CD4-positive, alpha-beta T cell treated with Interleukin-4 for 1 hour (primary cell): ENCODE measurements at regions not wholly inside any gene's neighbourhood (a gene's known extent, or its start where the extent isn't known, plus 50 kb on each side); places are given as distances from the start of the nearest gene placed in this dataset.

Experiments
- DNase-seq, 2 donors: peaks; one replicate each; pipeline ENCODE4 v3.0.0-alpha.2; 2020 to 2022

DNA sequence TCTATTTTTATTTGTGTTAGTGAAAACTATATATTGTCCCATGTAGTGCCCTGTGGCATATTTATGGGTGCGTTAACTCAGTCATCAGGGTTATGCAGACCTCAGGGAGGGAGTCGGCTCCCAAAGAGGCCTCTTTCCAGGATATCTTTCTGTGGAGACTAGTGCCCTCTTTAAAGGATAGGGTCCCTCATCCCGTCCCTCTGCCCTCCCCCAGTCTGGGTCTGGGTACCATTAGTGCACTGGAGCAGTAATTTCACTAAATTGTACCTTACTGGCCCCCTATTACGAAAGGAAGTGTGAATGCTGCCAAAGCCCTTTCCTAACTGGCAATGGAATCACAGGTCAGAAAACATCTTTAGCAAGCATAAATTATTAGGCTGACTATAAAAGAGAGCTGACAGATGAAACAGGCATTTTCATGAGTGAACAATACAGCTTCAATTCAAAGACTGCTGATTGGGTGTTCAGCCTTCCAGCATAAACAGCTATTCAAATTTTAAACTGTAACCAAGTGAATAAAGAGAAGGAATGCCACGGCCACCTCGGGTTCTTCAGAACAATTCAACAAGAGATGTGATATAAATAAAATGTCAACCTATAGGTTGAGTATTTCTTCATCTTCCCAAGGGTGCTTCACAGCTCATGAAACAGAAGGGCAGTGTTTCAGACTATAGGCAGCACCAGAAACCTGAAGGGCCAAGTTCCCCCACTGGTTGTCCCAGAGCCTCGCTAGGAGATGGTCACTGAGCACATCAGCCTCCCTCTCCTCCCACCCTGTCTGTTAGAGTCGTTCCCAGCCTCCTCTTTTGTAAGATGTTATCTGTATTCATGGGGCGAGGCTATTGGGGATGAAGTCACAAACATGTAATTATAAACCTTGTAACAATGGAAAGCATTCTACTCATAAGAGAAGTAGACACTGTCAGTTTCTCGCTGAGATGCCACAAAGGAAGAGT lies 318.7 kb downstream of the TMEM161B start:
- DNase-seq: no peak

- no peak for DNase-seq
Measured at GRCh38 chr5:87948486-87948885, 320.2 kb downstream of the TMEM161B start.

DNA sequence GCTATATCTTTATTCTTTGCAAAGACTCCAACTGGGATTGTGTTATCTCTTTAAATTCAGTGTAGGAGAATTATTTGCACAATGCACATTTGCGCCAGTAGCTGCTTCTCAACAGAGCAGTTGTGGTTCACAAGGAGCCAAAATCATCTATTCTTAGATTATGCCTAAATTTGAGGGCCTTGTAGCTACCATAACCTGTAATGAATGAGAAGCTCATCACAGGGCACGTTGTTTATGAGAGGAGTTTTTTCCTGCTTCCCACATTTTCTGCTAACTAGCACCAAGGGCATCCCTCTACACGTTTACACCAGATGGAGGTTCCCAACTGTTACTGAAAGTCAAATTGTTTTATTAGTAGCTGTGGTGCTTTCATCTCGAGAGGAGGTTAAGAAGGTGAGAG lies 322.4 kb downstream of the TMEM161B start:
- DNase-seq: no peak

DNA sequence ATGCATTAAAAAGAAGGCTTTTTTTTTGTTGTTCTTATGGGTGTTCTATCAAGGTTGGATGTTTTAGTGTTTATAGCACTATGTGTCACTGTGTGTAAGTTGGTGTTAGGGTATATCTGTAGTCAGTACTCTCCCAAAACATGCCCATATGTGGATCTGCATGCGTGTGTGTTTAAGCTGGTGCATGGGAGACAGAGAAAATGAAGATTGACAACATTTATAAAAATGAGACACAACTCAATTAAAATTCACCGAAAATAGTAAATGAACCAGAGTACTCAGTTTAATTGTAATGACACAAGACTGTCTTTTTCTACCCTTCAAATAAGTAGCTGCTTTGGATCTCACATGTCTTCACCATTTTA lies 323.4 kb downstream of the TMEM161B start:
- DNase-seq: no peak

DNA sequence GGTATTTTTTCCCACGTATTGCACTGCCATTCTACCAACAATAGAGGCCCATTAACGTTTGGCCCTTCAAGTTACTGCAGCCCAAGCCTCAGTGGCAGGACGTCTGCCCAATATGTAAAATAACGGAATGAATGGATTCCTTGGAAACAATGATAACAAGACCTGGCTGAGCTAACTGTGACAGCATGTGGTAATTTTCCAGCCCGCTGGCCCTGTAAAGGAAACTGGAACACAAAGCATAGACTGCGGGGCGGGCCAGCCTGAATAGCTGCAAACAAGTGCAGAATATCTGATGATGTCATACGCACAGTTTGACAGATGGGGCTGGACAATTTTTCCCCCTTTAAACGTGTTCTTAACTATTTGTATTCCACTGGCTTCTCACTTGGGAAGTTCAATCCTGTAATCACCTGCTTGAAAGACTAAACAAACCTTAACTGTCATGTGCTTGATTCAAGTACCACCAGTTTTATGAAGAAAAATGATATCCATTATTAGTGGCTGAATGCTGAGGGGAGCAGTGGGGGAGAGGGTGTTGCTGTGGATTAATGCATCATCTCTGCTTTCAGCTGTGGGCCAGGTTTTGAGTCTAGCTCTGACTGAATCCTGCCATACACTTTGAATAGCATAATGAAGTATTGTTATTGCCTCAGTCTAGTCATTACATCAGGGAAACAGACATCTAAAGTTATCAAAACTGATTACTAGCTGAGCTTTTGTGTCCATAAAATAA lies 323.9 kb downstream of the TMEM161B start:
- no peak for DNase-seq

- no peak for DNase-seq
Measured at GRCh38 chr5:87940775-87941174, 327.9 kb downstream of the TMEM161B start.

- no peak for DNase-seq
Measured at GRCh38 chr5:87936667-87937066, 332.0 kb downstream of the TMEM161B start.

DNA sequence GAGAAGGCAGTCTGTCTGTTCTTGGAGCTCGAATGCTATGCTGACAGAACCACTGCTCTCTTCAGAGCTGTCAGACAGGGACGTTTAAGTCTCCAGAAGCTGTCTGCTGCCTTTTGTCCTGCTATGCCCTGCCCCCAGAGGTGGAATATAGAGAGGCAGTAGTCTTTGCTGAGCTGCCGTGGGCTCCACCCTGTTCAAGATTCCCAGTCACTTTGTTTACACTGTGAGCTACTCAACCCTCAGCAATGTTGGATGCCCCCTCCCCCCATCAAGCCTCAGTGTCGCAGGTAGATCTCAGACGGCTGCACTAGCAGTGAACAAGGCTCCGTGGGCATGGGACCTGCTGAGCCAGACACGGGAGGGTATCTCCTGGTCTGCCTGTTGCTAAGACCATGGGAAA lies 344.2 kb downstream of the TMEM161B start:
- no peak for DNase-seq

GRCh38 chr5:87916320-87916719 lies 352.3 kb downstream of the TMEM161B start:
- DNase-seq: no peak

DNA sequence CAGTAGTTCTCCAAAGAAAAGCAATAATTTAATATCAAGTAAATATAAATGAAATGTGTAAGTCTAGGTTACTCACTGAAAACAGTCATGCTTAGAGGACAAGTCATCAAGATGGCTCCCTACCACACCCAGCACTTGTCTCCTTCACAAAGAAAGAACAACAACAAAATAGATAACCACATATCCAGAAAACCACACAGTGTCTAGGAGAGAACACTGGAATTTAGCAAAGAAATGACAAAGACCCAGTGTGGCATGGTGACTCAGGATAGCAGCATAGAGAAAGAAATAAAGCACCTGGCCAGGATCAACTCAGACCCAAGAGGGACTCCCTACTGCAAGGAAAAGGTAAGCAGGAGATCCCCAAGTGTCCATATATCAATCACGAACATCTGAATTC lies 356.2 kb downstream of the TMEM161B start:
- DNase-seq: no peak

DNA sequence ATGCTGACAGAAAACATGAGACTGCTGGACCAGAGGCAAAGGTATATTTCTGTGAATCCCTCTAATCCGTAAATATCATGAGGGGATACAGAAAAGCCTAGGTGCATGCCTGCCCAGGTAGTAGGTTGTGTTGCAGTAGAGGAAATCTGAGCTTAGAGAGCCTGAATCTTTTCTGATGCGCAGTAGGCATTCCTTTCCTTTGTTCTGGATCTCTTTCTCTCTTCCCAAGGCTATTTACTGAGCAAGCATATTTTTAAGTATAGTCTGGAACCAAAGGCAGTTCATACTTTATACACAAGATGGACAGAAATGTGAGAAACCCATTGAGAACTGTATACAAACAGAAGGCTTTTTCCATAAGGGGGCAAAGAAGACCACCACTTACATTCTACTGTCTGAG lies 359.3 kb downstream of the TMEM161B start:
- no peak for DNase-seq

DNA sequence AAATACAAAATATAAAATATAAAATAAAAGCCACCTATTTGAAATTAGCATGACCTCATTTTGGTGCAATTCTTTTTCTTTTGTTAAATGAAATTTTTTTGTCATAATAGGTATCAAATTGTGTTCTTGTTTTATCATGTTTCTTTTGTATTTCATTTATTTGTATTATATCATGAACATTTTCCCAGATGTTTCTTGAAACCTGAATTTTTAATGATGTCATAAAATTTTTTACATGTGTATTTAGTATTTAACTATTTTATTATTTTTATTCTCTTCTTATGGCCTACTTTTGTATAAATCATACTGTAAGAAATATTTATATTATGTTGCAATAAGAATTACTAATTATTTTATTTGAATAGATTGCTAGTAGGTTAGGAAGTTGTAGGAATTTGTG lies 361.7 kb downstream of the TMEM161B start:
- DNase-seq: no peak

- DNase-seq: no peak
Measured at GRCh38 chr5:87900419-87900818, 368.2 kb downstream of the TMEM161B start.

- no peak for DNase-seq
Measured at GRCh38 chr5:87899721-87900131, 368.9 kb downstream of the TMEM161B start.

DNA sequence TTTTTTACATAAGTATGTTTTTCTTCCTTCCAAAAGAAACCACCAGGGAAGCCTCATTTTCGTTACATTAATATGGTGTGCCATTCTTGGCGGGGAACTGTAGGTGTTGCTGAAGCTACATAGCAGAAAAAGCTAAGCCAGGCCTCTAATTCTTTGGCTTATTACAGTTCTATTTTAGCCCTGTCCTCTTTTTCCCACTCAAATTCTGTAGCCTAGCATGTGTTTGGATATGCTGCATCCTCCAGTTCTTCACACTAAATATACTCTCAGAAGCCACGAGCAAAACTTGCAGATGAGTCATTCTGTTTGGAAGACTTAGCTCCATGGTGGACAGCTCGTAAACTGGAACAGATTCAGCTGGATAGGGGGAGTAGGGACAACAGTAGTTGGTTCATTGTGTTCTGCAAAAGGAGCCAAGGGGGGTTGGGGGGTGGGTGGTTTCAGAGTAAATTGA lies 369.4 kb downstream of the TMEM161B start:
- no peak for DNase-seq

DNA sequence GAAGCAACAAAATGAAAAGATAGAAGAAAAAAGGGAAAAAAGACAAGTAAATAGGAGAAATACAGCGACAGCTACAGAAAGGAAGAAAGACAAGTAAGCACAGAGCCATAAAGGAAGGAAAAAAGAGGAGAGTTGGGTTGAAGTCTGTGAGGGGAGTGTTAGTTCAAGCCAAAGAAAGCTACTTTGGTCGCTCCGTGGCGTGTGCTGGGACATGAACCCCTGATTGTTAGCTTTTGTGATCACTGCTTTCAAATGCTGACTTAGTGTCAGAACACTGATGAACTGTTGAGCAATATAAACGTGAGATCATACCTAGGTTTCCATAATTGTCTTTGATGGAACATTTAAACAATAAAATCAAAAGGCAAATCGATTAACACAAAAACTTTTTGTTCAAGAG lies 370.1 kb downstream of the TMEM161B start:
- no peak for DNase-seq

- no peak for DNase-seq
Measured at GRCh38 chr5:87888139-87888538, 380.5 kb downstream of the TMEM161B start.

DNA sequence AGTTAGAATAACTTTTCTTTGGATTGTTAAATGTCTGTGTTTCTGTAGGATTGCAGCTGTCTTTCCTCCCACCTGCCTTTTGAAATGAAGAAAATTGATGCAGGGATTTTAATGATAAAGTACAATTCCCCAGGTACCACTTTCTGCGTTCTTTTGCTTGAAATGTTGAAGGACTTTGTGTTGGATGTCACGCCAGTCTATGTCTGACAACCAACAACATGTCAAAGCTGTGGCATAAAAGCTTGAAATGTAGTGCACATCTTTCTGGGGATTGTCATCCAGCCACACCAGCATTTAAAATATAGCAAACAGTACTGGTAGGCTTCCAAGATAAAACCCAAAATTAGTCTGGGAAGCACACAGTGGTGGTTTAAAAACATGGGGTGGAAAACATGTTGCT lies 381.4 kb downstream of the TMEM161B start:
- DNase-seq: no peak

GRCh38 chr5:87886164-87886563 lies 382.5 kb downstream of the TMEM161B start:
- no peak for DNase-seq

DNA sequence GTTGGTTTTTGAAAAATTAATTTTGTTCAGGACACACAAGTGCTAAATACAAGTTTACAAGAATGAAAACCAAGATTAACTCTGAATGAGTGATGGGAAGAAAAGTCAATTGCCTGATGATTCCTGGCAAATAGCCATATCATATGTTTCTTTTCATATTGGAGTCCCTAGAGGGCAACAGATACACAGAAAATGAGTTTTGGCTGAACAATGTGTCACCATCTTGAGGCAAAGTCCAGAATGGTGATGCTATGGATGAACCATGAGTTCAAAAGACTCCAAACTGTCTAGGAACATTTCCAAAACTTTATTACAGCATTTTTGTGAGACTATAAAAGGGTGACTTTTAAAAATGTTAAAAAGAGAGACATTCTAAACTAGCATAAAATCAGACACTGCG lies 382.9 kb downstream of the TMEM161B start:
- no peak for DNase-seq

- DNase-seq: no peak
Measured at GRCh38 chr5:87877495-87877894, 391.1 kb downstream of the TMEM161B start.

- DNase-seq: no peak
Measured at GRCh38 chr5:87877023-87877422, 391.6 kb downstream of the TMEM161B start.

GRCh38 chr5:87876616-87877015 lies 392.0 kb downstream of the TMEM161B start:
- no peak for DNase-seq

GRCh38 chr5:87872986-87873385 lies 395.7 kb downstream of the TMEM161B start:
- DNase-seq: no peak
